MG63 (cell line): ENCODE measurements at regions not wholly inside any gene's neighbourhood (a gene's known extent, or its start where the extent isn't known, plus 50 kb on each side); places are given as distances from the start of the nearest gene placed in this dataset.
"Not testable (repeated sequence)": the region's sequence is repeated elsewhere in the genome, so short reads cannot be mapped to it uniquely, and the experiment has no call there.

Experiments used
- DNase-seq: peaks from one replicate; pipeline ENCODE4 v3.0.0-alpha.2; 2020
- H3K27me3 ChIP-seq: fragments of 250-450 bp; sonication (Bioruptor Pico); 2 replicates; pipeline ENCODE4 v1.5.1; 2020; ENCODE audit warnings: mild to moderate bottlenecking, moderate library complexity
- H3K36me3 ChIP-seq: fragments of 250-450 bp; sonication (Bioruptor Pico); 2 replicates; pipeline ENCODE4 v1.5.1; 2020; ENCODE audit warnings: mild to moderate bottlenecking, moderate library complexity
- H3K4me3 ChIP-seq: fragments of 250-450 bp; sonication (Bioruptor Pico); 2 replicates; pipeline ENCODE4 v1.5.1; 2020; ENCODE audit warnings: mild to moderate bottlenecking, moderate library complexity
- H3K9me3 ChIP-seq: fragments of 250-450 bp; sonication (Bioruptor Pico); 2 replicates; pipeline ENCODE4 v1.5.1; 2020; ENCODE audit warnings: mild to moderate bottlenecking, moderate library complexity

GRCh38 chr4:107366900-107367299 lies 330.8 kb upstream of the DKK2 start:
- H3K36me3 ChIP-seq: no peaks in the 10 kb centered on the region
- H3K27me3 ChIP-seq: no peaks in the 10 kb centered on the region
- H3K4me3 ChIP-seq: no peak overlapping the region
- H3K9me3 ChIP-seq: no peaks in the 10 kb centered on the region
- no peak for DNase-seq

DNA sequence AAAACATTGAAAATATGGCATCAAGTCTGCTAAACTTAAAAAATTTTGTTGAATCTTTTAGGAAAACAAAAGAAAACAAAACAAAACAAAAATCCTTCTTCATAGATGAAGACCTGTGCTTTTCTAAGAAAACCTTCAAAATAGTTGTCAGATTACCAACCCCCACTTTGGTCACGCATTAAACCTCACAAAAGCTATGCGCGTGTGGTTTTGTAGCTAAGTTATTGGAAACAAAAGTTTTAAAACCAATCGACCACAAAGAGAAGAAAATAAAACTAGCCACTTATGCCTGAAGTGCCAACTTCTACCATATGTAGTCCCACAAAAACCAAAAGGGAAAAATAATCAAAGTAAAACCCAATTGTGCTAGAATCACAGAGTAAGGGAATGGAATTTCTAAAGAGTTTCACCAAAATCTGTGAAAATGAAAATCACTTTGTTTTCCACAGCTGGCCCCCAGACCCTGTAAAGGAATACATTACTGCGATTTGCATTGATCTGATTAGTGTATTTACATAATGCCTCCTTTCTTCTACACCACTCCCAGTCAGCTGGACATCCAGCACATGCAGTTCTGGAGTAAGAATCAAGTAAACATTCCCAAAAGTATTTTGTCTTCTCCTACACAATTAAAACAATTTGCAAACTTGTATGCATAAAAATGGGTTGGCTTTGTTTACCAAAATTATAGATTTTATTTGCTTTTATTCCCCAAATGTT lies 330.1 kb upstream of the DKK2 start:
- DNase-seq: no peak
- Histone ChIP-seq H3K4me3 (no peak overlapping the region), H3K9me3 (no peaks in the 10 kb centered on the region), H3K27me3 (no peaks in the 10 kb centered on the region), H3K36me3 (no peaks in the 10 kb centered on the region)

DNA sequence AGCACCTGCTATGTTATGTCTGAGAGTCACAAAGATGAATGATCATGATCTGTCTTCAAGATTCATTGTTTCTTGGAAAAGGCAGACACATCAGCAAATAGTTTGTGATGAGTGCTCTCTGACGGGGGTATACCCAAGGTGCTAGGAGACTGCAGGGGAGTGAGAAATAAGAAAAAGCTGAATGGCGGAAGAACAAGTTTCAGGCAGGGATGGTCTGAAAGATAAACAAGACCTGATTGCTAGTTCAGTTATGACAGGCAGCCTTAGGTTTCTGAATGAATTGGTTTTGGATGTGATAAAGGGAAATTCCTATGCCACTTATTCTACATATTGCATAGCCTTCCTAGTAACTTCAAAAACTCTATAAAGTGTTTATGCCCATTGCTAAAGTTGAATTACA lies 327.0 kb upstream of the DKK2 start:
- Histone ChIP-seq H3K36me3 (no peaks in the 10 kb centered on the region), H3K9me3 (no peaks in the 10 kb centered on the region), H3K27me3 (no peaks in the 10 kb centered on the region), H3K4me3 (no peak overlapping the region)
- no peak for DNase-seq

DNA sequence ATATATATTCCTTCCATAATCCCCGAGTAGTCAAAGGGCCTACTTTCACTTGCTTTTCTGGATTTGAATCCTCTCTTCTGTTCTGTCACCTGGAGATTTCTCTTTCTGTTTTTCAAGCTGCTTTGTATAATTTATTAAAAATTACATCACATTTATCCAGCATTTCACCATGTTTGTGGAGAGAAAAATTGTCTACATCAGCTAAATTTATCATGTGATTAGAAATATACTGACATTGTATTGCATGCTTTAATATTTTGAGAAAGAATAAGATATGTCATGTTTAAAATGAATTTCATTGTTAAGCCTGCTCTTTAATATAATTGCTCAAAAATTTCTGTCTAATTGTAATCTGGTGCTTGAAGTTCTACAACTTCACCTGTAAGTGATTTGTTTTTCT lies 323.1 kb upstream of the DKK2 start:
- DNase-seq: no peak
- Histone ChIP-seq H3K36me3 (no peaks in the 10 kb centered on the region), H3K27me3 (no peaks in the 10 kb centered on the region), H3K9me3 (no peaks in the 10 kb centered on the region), H3K4me3 (no peak overlapping the region)

GRCh38 chr4:107354304-107354703 lies 318.2 kb upstream of the DKK2 start:
- not testable (repeated sequence) for H3K4me3 ChIP-seq, DNase-seq

GRCh38 chr4:107351196-107351595 lies 315.1 kb upstream of the DKK2 start:
- Histone ChIP-seq H3K4me3 (no peak overlapping the region), H3K27me3 (no peaks in the 10 kb centered on the region), H3K36me3 (no peaks in the 10 kb centered on the region), H3K9me3 (no peaks in the 10 kb centered on the region)
- no peak for DNase-seq

More at GRCh38 chr4:107354304-107354703, 318.2 kb upstream of the DKK2 start:
- not testable (repeated sequence) for H3K9me3 ChIP-seq, H3K36me3 ChIP-seq, H3K27me3 ChIP-seq

GRCh38 chr4:107349732-107350131 lies 313.6 kb upstream of the DKK2 start:
- H3K27me3 ChIP-seq: no peaks in the 10 kb centered on the region
- no peak for DNase-seq
- no peak overlapping the region for H3K4me3 ChIP-seq
- no peaks in the 10 kb centered on the region for H3K9me3 ChIP-seq
- no peaks in the 10 kb centered on the region for H3K36me3 ChIP-seq

- Histone ChIP-seq H3K27me3 (no peaks in the 10 kb centered on the region), H3K9me3 (no peaks in the 10 kb centered on the region), H3K4me3 (no peak overlapping the region), H3K36me3 (no peaks in the 10 kb centered on the region)
- no peak for DNase-seq
Observed at GRCh38 chr4:107349266-107349665, 313.2 kb upstream of the DKK2 start.

DNA sequence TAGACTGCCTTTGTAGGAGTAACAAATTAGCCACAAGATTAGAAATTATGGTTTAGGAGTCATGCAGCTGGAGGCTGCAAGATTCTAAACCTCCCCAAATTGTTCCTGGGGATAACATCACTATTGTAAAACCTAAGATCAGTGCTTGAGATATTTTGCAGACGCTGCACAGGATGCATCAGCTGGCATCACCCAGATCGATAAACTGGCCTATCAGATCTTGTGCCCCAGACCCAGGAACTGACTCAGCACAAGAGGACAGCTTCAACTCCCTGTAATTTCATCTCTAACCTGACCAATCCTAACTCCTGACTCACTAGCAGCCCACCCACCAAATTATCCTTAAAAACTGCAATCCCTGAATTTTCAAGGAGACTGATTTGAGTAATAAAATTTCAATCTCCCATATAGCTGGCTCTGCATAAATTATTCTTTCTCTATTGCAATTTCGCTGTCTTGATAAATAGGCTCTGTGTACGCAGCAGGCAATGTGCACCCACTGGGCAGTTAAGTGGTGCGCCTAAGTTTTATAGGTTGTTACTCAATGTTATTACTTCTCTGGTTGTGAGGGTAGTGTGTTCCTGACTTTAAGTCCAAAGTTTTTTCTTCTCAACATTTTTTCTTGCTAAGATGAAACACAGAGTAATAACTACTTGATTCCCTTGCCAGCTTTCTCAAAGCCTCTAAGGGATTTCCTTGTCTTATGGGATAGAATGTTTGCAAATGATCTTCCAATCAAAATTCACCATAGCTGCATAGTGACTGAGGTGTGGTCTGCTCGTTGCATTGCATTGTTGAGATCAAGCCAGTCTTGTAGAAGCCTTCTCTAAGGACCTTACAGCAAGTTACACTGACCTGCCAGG lies 312.3 kb upstream of the DKK2 start:
- no peaks in the 10 kb centered on the region for H3K27me3 ChIP-seq
- no peak overlapping the region for H3K4me3 ChIP-seq
- H3K9me3 ChIP-seq: no peaks in the 10 kb centered on the region
- no peak for DNase-seq
- no peaks in the 10 kb centered on the region for H3K36me3 ChIP-seq

DNA sequence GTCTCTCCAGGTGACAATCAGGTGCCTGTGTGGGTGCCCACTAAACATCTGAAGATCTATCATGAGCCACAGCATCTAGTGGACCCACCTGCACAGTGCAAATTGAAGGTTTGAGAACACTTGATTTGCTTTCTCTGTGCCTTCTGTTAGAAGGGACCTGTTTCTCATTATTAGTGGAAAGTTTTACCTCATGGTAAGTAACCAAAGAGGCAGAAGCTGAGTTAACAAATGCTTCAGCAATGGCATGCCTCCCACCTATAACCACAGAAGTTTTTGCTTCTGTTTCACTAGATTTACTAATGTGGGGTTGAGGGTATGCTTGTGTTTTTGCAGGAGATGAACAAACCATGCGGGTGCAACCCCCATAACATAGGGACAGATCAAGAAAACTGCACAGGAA lies 297.4 kb upstream of the DKK2 start:
- Histone ChIP-seq H3K9me3 (no peaks in the 10 kb centered on the region), H3K4me3 (no peak overlapping the region), H3K27me3 (no peaks in the 10 kb centered on the region), H3K36me3 (no peaks in the 10 kb centered on the region)
- no peak for DNase-seq

- H3K27me3 ChIP-seq, H3K36me3 ChIP-seq, H3K4me3 ChIP-seq, H3K9me3 ChIP-seq, DNase-seq: not testable (repeated sequence)
Observed at GRCh38 chr4:107332656-107333055, 296.5 kb upstream of the DKK2 start.

DNA sequence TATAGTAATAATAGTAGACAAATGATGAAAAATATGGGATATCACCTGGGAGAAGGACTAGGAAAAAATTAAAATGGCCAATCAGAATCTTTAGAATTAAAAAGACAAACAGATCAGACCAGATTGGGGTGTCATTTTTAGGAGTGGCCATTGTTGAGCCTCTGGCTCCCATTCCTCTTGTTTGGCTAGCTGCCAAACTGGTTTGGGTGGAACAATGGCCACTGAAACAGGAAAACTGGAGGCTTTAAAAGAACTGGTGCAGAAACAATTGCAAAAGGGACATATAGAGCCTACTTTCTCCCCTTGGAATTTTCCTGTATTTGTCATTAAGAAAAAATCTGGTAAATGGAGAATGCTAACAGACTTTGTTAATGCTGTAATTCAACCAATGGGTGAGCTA lies 294.8 kb upstream of the DKK2 start:
- Histone ChIP-seq H3K36me3 (no peaks in the 10 kb centered on the region), H3K9me3 (no peaks in the 10 kb centered on the region), H3K4me3 (no peak overlapping the region), H3K27me3 (no peaks in the 10 kb centered on the region)
- no peak for DNase-seq

GRCh38 chr4:107319386-107319785 lies 283.3 kb upstream of the DKK2 start:
- H3K9me3 ChIP-seq: no peaks in the 10 kb centered on the region
- H3K27me3 ChIP-seq: no peaks in the 10 kb centered on the region
- DNase-seq: no peak
- no peaks in the 10 kb centered on the region for H3K36me3 ChIP-seq
- H3K4me3 ChIP-seq: no peak overlapping the region

DNA sequence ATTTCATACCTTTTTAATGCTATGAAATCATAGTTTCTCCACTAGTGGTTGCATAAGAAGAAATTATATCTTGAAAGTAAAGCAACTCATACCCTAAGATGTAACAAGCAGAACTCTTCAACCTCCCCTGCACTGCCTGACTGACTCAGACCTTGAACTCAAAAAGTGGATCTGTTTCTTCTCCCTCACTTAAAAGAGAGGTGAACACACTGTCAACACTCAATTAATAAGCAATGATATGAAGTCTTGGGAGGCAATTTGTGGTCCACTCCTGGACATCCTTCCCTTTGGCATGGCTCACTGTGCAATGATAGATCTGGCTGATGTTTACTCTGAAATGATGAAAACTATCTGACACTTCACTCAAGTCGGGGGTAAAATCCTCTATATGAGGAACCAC lies 282.0 kb upstream of the DKK2 start:
- Histone ChIP-seq H3K4me3 (no peak overlapping the region), H3K36me3 (no peaks in the 10 kb centered on the region), H3K27me3 (no peaks in the 10 kb centered on the region), H3K9me3 (no peaks in the 10 kb centered on the region)
- DNase-seq: no peak

GRCh38 chr4:107317611-107318010 lies 281.5 kb upstream of the DKK2 start:
- Histone ChIP-seq H3K27me3 (no peaks in the 10 kb centered on the region), H3K9me3 (no peaks in the 10 kb centered on the region), H3K36me3 (no peaks in the 10 kb centered on the region), H3K4me3 (no peak overlapping the region)
- no peak for DNase-seq

DNA sequence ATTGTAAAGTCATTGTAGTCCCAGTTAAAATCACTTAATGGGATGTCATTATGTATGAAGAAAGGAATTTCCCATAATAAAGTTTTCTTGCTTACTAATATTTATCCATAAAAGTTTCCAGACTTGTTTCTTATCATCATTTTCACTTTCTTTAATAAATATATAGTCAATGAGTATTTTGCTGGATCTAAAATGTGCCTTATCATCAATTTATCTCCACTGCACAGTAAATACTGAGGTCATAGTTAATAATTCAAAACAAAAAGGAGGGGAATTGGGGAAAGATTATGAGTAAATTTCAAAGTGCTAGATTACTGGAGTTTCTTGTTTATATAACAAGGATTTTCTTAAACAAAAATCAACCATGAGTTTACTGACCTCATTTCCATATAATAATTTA lies 279.5 kb upstream of the DKK2 start:
- H3K27me3 ChIP-seq: no peaks in the 10 kb centered on the region
- DNase-seq: no peak
- H3K9me3 ChIP-seq: no peaks in the 10 kb centered on the region
- no peak overlapping the region for H3K4me3 ChIP-seq
- no peaks in the 10 kb centered on the region for H3K36me3 ChIP-seq

DNA sequence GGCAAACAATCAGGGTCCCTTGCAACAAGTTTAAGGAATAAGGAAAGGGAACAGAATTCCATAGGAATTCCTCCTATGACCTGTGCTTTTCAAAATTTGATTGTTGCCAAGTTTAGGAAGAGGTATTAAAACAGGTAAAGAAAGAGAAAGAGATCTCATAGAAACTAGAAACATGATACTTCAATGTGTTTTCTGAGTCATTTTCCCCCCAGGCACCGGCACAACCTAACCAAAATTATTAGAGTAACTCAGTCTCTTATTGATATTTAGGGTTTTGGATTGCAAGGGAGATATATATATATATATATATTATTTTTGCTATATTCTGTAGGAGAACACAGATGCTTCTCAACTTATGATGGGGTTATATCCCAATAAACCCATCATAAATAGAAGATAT lies 278.0 kb upstream of the DKK2 start:
- Histone ChIP-seq H3K36me3 (no peaks in the 10 kb centered on the region), H3K27me3 (no peaks in the 10 kb centered on the region), H3K4me3 (no peak overlapping the region), H3K9me3 (no peaks in the 10 kb centered on the region)
- no peak for DNase-seq

DNA sequence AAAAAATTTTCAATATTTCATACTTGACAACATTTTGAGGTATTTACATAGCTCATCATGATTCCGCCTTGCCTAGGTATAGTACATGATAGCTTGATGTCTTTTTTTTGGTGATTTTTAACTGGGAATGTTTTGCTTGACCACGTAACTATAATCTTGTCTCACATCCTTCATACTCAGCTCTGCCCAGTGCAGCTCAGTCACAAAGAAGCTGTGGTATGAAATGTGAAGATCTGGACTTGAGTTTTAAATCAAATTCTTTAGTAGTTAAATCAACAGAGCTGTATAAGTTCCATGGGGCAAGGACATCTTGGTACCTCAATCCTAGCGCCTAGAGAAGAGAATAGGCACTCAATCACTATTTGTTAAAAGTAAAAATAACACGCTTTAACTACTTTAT lies 276.3 kb upstream of the DKK2 start:
- Histone ChIP-seq H3K4me3 (no peak overlapping the region), H3K36me3 (no peaks in the 10 kb centered on the region), H3K27me3 (no peaks in the 10 kb centered on the region), H3K9me3 (no peaks in the 10 kb centered on the region)
- DNase-seq: no peak
